Stimulated activated naive CD4-positive, alpha-beta T cell treated with Interleukin-2 at 50 U/mL for 16 hours (primary cell): ENCODE measurements at regions not wholly inside any gene's neighbourhood (a gene's known extent, or its start where the extent isn't known, plus 50 kb on each side); places are given as distances from the start of the nearest gene placed in this dataset.

Experiments
- DNase-seq: peaks from one replicate; lab custom pipeline; 2025; lab: John Stamatoyannopoulos, UW

DNA sequence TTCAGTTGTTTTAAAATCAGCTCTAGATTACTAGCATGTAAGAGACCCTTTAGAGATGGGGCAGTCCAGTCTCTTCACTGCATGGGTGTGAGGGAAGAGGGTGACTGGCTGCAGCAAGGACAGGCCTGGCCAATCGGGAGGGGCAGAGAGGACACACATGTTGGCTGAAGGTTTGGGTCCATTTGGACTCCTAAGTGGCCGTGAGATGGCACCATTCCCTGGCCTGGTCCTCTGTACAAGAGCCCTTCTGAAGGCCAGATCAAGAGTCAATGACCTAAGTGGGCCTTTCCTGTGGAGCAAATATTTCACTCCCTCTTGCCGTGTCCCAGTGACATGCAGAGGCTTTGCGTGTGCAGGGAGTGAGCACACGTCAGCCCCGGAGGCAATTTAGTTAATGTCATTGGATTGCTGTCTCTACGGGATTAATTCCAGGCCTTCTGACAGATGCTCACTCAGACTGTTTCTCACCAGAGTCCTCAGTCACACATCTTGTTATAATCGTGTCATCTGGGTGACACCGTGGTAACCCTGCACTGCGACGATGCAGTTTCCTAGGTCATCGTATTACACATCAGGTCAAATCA is 613.0 kb downstream of the NPHP4 start:
- no peak for DNase-seq

DNA sequence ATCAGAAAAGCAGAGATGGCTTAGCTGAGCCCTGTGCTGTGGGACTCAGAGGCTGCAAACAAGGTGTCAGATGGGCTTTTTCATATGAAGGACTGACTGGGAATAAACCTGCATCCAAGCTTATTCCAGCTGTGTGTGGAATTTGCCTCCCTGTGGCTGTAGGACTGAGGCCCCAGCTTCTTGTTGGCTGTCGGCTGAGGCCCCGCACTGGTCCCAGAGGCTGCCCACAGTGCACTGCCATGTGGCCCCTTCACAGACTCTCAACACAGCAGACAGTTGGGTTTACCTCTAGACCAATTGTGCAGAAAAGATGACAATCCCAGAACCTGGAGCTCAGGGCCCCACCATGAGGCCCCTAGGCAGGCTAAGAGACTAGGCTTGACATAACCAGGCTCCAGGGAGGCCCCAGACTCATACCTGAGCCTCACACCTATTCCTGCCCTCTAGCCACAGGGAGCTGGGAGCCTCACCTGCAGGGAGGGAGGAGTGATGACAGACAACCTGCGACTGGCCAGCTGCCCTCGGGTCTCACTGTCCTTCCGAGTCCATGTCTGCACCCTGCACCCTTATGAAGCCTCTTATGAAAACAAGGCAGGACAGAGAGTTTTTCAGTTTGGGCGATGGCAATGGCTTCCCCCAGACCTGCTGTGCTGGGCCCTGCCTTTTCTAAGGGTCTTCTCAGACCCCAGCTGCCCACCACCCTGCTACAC is 615.5 kb downstream of the NPHP4 start:
- DNase-seq, result no peak

DNA sequence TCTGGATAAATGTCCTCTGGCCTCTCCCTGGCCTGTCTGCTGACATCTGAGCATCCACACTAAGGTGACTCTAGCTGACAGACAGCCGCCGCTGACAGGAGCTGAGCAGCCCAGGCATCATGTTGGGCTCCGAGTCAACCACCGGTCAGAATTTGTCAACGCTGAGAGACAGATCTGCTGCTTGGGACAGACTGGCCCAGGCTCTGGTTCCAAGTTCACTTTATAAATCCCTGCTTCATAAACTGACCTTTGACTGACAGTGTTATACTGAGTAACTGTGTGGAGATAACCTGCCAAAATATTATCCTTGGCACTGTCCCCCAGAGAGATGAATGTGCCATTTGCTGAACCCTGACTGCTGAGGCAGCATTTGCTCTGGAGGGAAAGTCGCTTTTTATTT is 616.7 kb downstream of the NPHP4 start:
- no peak for DNase-seq

DNA sequence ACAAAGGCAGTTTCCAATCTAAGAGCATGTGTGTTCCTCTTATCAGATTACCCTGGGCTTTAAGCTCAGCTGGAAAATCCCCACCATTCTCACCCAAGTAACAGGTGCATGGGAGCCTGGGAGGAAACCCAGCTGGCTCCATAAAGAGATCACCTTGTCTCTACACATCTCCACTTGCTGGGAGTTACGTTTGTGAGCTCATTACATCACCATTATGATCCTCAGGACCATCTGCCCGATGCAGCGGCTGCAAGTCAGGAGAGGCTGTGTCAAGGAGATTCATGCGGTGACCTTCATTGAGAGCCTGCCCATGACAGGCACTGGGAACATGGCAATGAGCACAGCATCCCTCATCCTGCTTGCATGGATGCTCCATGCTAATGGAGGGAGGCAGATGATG is 618.0 kb downstream of the NPHP4 start:
- DNase-seq, result no peak

DNA sequence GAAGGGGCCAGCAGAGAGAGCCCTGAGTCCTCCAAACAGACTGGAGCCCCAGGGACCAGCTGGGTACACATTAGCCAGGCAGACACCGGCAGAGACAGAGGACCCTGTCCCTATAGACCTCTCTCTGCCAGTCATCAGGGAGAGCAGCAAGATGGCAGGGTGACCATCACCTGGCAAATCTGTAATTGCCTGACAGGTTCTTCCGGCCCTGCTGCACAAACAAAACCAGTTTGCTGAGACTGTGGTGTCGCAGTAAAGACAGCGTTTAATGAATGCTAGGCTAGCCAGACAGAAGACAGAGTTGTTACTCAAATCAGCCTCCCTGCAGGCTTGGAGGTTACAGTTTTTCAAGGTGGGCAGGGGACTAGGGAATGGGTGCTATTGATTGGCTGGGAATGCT is 618.9 kb downstream of the NPHP4 start:
- no peak for DNase-seq

DNA sequence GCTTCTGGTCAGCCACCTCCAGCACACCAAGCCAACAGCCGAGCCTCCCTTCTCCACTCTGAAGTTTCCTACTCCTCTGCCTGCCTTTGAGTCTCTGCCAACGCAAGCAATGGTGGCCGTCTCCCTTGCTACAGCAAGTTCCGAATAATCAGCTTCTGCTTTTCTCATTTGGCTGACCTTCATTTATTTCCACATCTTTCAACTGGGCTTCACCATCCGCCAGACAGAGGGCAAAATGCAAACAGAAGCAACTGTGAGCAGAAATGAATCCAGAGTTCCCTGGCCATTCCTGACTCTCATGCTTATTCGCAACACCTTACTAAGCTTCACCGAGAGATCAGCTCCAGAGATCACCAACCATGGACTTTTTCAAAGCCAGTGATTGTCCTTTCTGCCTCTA is 621.0 kb downstream of the NPHP4 start:
- no peak for DNase-seq

DNA sequence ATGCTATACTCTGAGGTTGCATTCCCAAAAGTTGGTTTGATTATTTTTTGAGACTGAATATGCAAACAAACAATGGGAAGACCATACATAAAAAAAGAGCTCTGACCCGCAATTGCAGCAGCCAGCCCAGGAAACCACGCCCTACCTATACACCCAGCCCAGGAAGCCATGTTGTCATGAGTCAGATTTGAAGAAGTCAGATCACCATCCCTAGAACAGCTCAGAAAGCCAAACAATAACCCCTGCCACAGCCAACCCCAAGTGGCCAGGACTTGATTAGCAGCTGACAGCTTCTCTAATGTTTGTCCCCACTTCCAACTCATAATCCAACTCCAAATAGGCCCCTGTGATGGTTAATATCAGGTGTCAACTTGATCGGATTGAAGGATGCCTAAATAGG is 621.9 kb downstream of the NPHP4 start:
- DNase-seq, result no peak

DNA sequence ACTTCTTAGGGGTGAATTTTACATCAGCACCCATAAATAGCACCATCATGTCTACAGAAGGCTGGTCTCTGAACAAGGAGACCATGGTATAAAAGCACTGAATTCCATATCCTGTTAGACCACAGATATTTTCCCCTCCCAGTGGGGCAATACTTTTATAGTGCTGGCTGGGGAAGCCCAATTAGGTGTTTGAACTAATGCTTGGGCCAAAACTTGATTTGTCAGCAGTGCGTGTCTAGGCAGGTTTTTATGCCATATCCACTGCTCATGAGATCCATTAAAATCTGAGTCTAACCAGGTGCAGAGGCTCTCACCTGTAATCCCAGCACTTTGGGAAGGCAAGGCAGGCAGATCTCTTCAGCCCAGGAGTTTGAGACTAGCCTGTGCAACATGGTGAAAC is 623.0 kb downstream of the NPHP4 start:
- no peak for DNase-seq

DNA sequence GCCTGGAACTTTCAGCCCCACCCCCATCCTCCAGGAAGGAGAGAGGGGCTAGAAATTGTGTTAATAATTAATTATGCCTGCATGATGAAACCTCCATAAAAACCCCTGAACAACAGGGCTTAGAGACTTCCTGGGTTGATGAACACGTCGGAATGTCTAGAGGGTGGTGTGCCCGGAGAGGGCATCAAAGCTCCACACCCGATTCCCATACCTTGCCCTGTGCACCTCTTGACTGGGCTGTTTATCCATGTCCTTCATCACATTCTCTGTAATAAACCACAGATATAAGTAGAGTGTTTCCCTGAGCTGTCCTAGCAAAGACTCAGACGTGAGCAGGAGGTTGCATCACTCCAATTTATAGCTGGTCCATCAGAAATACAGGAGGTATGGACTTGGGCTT is 624.0 kb downstream of the NPHP4 start:
- DNase-seq, result no peak

DNA sequence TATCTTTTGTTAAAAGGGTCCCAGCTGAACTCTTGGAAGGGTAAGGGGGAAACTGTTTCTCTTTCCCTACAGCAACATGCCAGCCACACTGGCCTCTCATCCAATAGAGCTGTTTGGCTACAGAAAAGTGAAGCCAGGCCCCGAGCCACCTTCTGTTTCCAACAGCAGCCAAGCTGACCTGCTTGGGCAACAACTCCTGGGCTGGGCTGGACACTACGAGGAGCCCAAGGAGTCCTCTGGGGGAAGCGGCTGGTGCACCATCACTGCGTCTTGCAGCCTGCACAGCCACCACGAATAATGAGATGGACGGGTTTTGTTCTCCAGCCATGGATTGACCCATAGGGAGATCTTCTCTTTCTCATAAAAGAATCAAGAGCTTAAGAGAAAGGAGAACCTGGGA is 624.9 kb downstream of the NPHP4 start:
- DNase-seq, result no peak

DNA sequence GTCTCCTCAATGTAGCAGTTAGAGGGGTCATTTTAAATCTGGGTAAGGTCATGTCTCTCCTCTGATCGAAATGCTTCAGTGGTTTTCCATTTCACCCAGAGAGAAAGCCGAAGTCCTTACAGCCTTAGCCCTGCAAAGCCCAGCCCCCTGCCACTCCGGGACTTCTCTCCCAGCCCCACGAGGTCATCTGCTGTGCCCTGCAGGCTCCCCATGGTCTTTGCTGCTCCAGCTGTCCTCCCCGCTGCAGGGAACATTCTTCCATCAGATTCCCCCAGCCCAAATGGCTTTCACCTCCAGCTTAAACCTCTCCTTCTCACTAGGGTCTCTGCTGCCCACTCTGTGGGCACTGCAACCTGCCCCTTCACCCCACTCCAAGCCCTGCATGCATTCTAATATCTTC is 626.5 kb downstream of the NPHP4 start:
- DNase-seq, result no peak

DNA sequence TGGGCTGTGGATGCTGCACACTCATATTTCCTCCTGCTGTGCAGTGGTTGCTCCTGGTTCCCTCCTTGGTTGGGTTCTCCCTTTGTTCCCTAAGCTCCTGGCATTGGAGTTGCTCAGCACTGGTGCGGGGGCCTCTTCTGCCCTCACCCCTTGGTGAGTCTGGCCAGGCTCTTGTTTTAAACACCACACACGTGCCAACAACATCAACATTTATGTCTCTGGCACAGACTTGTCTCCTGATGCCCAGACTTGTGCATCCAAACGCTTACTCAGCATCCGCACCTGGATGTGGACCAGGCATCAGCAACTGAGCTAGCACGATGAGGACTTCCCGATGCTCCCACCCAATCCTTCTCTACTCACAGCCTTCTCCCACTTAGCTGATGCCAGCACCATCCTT is 627.6 kb downstream of the NPHP4 start:
- no peak for DNase-seq

DNA sequence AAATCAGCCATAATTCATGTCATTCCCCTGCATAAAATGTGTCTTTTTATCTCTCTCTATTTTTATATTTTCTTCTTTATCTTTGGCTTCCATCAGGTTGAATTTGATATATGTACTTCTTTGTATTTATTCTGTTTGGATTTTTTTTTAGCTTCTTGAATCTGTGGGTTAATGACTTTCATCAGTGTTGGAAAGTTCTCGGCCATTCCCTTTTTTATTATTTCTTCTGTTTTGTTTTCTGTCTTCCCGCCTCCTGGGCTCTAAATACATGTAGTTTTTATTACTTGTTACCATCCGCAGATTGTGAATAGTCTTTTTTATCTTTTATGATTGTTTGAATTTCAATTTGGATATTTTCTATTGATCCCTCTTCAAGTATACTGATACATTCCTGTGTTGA is 637.5 kb downstream of the NPHP4 start:
- DNase-seq, result no peak

DNA sequence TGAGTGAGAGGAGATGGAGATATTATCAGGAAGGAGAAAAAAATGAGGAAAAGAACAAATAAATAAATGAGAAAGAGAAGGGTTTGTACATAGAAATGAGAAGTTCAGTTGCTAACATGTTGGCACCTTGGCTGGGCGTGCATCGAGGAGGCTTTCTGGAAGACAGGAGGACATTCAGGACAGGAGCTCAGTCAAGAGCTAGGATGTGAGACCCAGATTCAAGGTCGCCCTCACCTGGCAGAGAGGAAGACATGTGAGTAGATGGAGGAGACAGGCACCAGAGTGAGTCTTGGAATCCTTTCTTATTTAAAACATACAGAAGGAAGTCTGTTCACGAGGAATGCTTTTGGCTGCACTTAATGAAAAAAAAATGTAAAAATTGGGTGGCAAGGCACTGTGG is 640.9 kb downstream of the NPHP4 start:
- DNase-seq, result no peak

DNA sequence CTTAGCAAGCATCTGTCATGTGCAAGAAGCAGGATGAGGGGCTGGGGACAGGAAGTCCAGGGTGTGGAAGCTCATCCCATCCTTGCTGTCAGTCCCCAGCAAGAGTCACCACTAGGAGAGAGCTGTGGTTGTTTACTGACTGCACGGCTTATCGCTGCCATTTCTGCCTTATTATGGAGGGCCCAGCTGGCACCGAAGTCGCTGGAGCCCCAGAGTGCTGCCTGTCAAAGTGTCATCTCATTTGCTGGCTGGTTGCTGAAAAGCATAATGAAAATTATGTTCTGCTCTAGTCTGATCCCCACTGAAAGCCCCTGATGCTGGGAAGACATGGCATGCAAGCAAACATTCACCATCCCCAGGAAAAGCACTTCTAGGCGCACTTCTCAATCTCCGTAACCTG is 642.7 kb downstream of the NPHP4 start:
- DNase-seq, result no peak

DNA sequence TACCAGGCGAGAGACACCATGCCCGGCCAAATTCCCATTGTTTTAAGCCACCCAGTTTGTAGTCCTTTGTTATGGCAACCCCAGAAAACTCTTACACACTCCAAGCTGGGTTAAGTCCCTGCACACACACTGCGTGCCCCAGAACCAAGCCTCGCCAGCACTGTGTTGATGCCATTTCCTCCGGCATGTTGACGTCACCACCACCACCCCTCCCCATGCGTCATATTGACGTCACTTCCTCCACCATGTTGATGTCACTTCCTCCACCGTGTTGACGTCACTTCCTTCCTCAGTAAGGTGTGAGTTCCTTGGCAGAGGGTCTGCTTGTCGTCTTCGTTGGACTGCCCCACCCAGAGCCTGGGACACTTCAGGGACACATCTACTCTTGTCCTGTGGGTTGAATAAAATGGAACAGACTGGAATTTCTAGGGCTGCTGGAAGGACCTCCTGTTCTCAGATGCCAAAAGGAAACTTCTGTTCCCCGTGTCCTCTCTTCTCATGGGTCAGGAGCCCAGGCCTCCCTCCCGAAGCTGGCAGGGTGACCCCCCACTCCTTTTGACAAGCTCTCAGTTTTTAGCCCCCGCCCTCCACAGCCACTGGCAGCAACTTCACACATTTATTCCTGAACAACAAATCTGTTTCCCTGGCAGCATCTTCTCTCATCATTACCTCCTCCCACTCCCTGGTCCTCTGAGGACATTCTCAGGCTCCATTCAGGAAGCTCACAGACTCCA is 643.3 kb downstream of the NPHP4 start:
- DNase-seq, result no peak

DNA sequence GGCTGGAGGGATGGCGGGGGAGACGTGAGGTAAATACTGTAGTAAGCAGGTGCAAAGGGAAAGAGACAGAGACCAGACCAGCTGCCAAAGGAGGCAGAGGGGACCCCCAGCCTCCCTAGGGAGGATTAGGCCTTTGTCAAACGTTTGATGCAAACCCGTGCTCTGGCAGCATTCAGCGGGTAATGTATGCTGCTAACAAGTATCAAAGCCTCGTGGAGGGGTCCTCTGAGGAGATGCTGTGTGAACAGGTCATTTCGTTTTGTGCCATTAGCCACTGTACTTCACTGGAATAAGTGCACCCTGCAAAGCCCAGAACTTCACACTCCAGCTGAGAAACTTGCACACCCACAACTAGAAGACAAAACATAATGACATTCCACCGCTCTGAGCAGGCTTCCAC is 644.5 kb downstream of the NPHP4 start:
- DNase-seq, result no peak

DNA sequence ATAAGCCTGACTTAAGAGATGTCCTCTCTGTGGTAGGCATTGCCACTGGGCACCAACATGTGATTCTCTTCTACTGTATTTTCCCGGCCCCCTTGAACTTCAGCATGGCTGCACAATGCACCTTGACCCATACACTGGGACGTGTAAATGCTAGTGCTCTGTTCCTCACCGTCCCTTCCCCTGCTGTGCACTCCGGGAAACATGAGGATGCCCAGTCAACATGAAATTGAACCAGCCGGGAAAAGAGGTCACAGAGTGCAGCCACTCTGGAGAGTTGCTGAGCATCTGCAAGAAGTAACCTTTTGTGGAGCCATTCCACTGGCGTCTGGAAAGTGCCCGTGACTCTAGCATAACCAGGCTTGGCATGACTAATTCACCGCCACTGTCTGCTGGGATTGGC is 646.7 kb downstream of the NPHP4 start:
- no peak for DNase-seq

DNA sequence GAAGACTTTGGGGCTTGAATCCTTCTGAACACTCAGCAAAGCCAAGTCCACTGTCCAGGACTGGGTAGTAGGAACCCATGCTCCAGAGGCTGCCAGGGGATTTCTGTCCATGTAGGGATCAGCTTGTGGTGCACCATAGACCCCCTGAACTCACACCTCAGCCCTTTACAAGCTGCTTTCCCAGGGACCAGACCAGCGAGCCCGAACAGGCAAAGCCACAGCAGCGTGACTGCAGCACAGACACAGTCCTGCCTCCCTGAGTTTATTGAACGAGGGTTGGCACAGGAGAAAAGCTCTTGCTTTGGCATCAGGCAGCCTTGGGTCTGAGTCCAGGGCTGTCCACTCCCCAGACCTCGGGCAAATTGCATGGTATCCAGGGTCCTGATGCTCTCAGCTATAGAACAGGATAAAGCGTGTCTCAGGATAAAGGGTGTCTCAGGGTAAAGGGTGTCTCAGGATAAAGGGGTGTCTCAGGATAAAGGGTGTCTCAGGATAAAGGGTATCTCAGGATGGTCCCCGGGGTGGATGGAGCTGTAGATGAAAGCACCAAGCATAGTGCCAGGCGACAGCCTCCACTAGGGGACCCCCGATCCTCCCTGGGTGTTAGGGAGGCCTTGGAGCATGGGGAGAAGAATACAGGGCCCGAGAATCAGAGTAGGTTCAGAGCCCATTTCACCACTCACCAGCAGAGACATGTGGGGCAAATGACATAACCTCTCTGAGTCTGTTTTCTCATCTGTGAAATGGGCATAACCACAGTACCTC is 648.8 kb downstream of the NPHP4 start:
- DNase-seq, result no peak

DNA sequence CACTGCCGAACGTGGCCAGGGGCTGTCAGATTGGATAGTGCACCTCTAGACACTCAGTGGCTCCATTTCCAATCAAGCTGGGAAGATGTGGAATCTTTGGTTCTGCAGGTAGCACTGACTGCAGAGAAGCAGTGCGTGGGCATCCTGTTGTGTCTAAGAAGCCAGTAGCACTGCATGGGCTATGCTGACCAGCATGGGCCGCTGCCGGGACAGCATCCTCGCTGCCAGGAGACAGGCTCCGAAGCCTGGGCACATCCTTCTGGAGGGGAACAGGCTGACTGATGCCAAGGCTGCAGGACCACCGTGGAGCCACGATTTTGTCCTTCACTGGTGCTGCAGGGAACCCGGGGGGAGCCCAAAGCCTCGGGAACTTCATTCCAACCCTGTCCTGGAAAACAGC is 649.4 kb downstream of the NPHP4 start:
- DNase-seq, result no peak

DNA sequence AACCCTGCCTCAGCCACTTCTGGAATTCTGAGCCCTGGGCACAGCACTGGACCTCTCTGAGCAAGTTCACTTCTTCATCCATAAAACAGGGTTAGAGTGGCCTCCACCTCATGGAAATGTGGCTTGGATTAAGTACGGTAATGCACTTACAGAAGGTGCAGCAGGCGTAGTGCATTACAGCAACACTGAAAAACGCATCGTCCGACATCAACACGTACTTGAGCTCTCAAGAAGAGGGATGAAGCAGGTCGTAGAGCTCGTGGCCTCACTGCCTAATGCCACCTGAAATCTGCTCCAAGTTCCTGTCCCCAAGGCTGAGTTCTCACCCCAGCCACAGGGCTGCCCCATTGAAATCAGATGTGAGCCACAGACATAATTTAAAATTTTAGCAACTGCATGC is 650.1 kb downstream of the NPHP4 start:
- DNase-seq, result no peak

DNA sequence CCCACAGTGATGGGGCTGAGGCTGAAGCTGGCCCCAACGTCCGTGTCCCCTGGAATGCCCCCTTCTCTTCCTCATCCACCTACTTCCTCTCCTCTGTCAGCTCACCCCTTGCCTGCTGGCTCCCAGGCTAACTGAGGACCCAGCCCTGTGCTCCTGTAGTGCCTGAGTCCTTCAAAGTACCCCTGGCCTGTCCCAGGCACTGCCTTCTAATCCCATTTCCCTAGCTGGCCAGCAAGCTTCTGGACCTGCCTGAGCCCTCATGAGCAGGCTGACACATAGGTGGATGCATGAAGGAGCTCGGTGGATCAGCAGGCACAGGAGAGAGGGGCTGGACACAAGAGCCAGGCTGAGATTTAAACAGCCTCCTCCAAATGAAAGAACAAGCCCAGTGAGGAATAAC is 650.8 kb downstream of the NPHP4 start:
- DNase-seq, result no peak

DNA sequence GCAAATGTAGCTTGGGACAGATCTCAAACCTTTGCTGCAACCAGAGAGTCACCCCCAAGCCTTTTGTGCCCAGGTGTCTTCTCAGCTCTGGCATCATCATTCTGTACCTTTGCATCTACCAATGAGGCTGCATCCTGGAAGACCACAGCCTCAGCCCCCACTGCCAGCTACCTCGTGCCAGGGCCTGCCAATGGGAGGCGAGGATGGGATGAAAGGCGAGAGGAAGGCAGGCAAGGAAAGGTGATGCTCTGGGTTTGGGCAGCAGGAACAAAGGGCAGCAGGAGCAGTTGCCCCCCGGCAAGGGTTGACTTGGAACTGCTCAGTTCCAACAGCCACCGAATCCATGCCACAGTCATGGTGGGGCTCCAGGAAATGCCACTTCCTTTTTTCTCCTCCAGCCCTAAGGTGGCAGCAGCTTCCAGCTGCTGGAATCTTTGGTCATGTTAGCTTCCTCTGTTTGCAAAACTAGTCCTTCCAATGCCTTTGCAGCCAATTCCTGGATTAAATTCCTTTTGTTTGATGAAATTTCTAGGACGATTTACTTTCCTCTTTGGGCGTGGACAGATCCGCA is 651.6 kb downstream of the NPHP4 start:
- DNase-seq, result no peak
